Osteoblast (primary cell): ENCODE measurements at regions not wholly inside any gene's neighbourhood (a gene's known extent, or its start where the extent isn't known, plus 50 kb on each side); places are given as distances from the start of the nearest gene placed in this dataset.

Source experiments
- DNase-seq: peaks from one replicate; pipeline ENCODE4 v3.0.0; 2011; ENCODE audit warnings: low spot score, mixed read lengths; ENCODE audit not compliant: insufficient read length; ENCODE audit errors: missing footprints
- H2AFZ ChIP-seq: 2 replicates; pipeline ENCODE4 v1.6.0; 2011; ENCODE audit warnings: mild to moderate bottlenecking, low read length
- H3K27ac ChIP-seq: 2 replicates; pipeline ENCODE4 v1.5.1; 2011; ENCODE audit warnings: mild to moderate bottlenecking, low read depth, low read length, moderate library complexity
- H3K27me3 ChIP-seq: 2 replicates; pipeline ENCODE4 v1.6.0; 2012; ENCODE audit warnings: mild to moderate bottlenecking, control low read depth, inconsistent platforms, low read length, moderate library complexity; ENCODE audit not compliant: insufficient read depth
- H3K36me3 ChIP-seq: 2 replicates; pipeline ENCODE4 v1.5.1; 2011; ENCODE audit warnings: mild to moderate bottlenecking, low read length, control low read depth, moderate library complexity; ENCODE audit not compliant: insufficient read depth
- H3K4me1 ChIP-seq: 2 replicates; pipeline ENCODE4 v1.5.1; 2011; ENCODE audit warnings: mild to moderate bottlenecking, low read length, control low read depth, moderate library complexity; ENCODE audit not compliant: insufficient read depth
- H3K4me2 ChIP-seq: 2 replicates; pipeline ENCODE4 v1.6.0; 2011; ENCODE audit warnings: mild to moderate bottlenecking, low read length; ENCODE audit not compliant: insufficient read depth
- H3K4me3 ChIP-seq: fragments of 200-600 bp; sonication (generic); 3 replicates; pipeline ENCODE4 v1.5.1; 2012; ENCODE audit warnings: mild to moderate bottlenecking, low read length, inconsistent platforms; ENCODE audit not compliant: insufficient read depth
- H3K79me2 ChIP-seq: 2 replicates; pipeline ENCODE4 v1.6.0; 2012; ENCODE audit warnings: mild to moderate bottlenecking, low read length, control low read depth, inconsistent platforms; ENCODE audit not compliant: insufficient read depth
- H3K9me3 ChIP-seq: 2 replicates; pipeline ENCODE4 v1.5.1; 2011; ENCODE audit warnings: low read depth, low read length, control low read depth
- H4K20me1 ChIP-seq: 2 replicates; pipeline ENCODE4 v1.6.0; 2012; ENCODE audit warnings: mild to moderate bottlenecking, low read length, control low read depth; ENCODE audit not compliant: insufficient read depth
- CTCF ChIP-seq: IDR thresholded peaks from 2 replicates; pipeline ENCODE4 v1.5.1; 2011; ENCODE audit warnings: mild to moderate bottlenecking, low read depth, low read length, moderate library complexity; ENCODE audit errors: extremely low read depth

GRCh38 chr1:97017895-97018294, 296.3 kb downstream of the PTBP2 start:
- peak overlapping the region; percentile 11 for H2AFZ ChIP-seq

More at GRCh38 chr1:97017895-97018294, 296.3 kb downstream of the PTBP2 start:
- DNase-seq: no peak
- no peak overlapping the region for H3K4me3 ChIP-seq
- no peaks in the 10 kb centered on the region for H3K36me3 ChIP-seq
- no peak overlapping the region for H3K4me2 ChIP-seq
- no peaks in the 10 kb centered on the region for H3K9me3 ChIP-seq
- no peaks in the 10 kb centered on the region for H4K20me1 ChIP-seq
- no peaks in the 10 kb centered on the region for H3K79me2 ChIP-seq
- H3K27ac ChIP-seq: no peak overlapping the region
- H3K4me1 ChIP-seq: peaks cover 12% of the 10 kb centered on the region
- no peak for TF ChIP-seq CTCF
- no peaks in the 10 kb centered on the region for H3K27me3 ChIP-seq
